Heart left ventricle (tissue), 16 donors: ENCODE measurements at regions not wholly inside any gene's neighbourhood (a gene's known extent, or its start where the extent isn't known, plus 50 kb on each side); places are given as distances from the start of the nearest gene placed in this dataset.

Experiments
- ATAC-seq, 4 donors: fragments of 200-7000 bp; cut with Tn5 transposase; one replicate each; pipeline ENCODE4 v1.9.1; 2020 to 2022; ENCODE audit warnings: moderate library complexity in 4 of 4, mild to moderate bottlenecking in 3 of 4, moderate number of reproducible peaks in 1 of 4
- DNase-seq, 5 donors: peaks; one replicate each; pipeline ENCODE4 v3.0.0-alpha.2; 2020
- H3K27ac ChIP-seq, 12 donors: fragments of 200-600 bp; sonication (generic) in 4 of 12; one replicate each; pipeline versions ENCODE4 v1.5.0 to v1.8.0; 2016 to 2022; ENCODE audit warnings: mild to moderate bottlenecking in 2 of 12
- H3K27me3 ChIP-seq, 9 donors: fragments of 200-600 bp; sonication (generic) in 2 of 9; one replicate each; pipeline versions ENCODE4 v1.5.1 to v1.8.0; 2016 to 2022; ENCODE audit warnings: mild to moderate bottlenecking in 3 of 9
- H3K36me3 ChIP-seq, 9 donors: fragments of 200-600 bp; sonication (generic) in 2 of 9; one replicate each; pipeline versions ENCODE4 v1.5.0 to v1.8.0; 2018 to 2022; ENCODE audit warnings: mild to moderate bottlenecking in 2 of 9
- H3K4me1 ChIP-seq, 12 donors: fragments of 200-600 bp; sonication (generic) in 4 of 12; one replicate each; pipeline versions ENCODE4 v1.5.0 to v1.8.0; 2016 to 2022; ENCODE audit warnings: mild to moderate bottlenecking in 3 of 12
- H3K4me3 ChIP-seq, 12 donors: fragments of 200-600 bp; sonication (generic) in 4 of 12; one replicate each; pipeline versions ENCODE4 v1.5.0 to v1.8.0; 2017 to 2022; ENCODE audit warnings: mild to moderate bottlenecking in 9 of 12, moderate library complexity in 4 of 12
- H3K9me3 ChIP-seq, 12 donors: fragments of 200-600 bp; sonication (generic) in 4 of 12; one replicate each; pipeline versions ENCODE4 v1.5.0 to v1.8.0; 2016 to 2022; ENCODE audit warnings: mild to moderate bottlenecking in 1 of 12
- POLR2A ChIP-seq, 2 donors: fragments of 450-650 bp; IDR thresholded peaks; one replicate each; pipeline ENCODE4 v1.6.1; 2017; ENCODE audit warnings: antibody characterized with exemption in 2 of 2, mild to moderate bottlenecking in 2 of 2, moderate library complexity in 2 of 2
- WGBS, 4 donors: extraction: QIAGEN DNeasy Blood & Tissue Kit in 2 of 4; methylation state at CpG; one replicate each; pipeline versions ENCODE4 v1.1.5 to v1.1.7; 2013 to 2018; 5-methylcytosine and 5-hydroxymethylcytosine counted together
- intact Hi-C, 10 donors: fragments of 100-400 bp; cut with DNase I; formaldehyde crosslinking; loops; one replicate each; pipeline versions ENCODE4 v1.11.1 to v1.14.2; 2022
- TF ChIP-seq, protein P1 (sequence below), 12 donors: fragments of 200-600 bp; sonication (generic) in 4 of 12; IDR thresholded peaks; one replicate each; pipeline versions ENCODE4 v1.5.0 to v1.8.0; 2018 to 2022; ENCODE audit warnings: antibody characterized with exemption in 12 of 12, mild to moderate bottlenecking in 5 of 12
- donor health status: ischemic (EF 13 %, LVEDD 7.1; RV severe dilation, severe dysfunction).
- donor health status: healthy with polysubstance abuse.
- donor health status: DM: no; HTN: yes; CAD: no.
- donor health status: DM: no; HTN: no; CAD: no.
- donor health status: ischemic (EF 25% LVEDD 6.9; RV normal size, moderate dysfunction).
- donor health status: ischemic (EF 25% LVEDD 5.7; RV mildly dilated, moderate dysfunction).
- donor health status: healthy.
- donor health status: DM: yes; HTN: yes; CAD: no.
- donor health status: ischemic (EF 35%, LVEDD 5.7; RV mildly dilated, moderate dysfunction).
- donor health status: nonischemic (EF 11% LVEDD 7.7; RV severe dilation, severe dysfunction).
- donor health status: DM: yes; HTN: yes; CAD: no.
- donor health status: PGD.
- donor health status: ischemic (EF 29% LVEDD 5.4; RV normal size, mild dysfunction).
- donor health status: nonischemic (EF 23%, LVEDD 6.1; RV moderate dilation, normal function).

GRCh38 chr2:139367416-139367815 lies 587.2 kb upstream of the NXPH2 start:
- TF ChIP-seq, protein P1, sequence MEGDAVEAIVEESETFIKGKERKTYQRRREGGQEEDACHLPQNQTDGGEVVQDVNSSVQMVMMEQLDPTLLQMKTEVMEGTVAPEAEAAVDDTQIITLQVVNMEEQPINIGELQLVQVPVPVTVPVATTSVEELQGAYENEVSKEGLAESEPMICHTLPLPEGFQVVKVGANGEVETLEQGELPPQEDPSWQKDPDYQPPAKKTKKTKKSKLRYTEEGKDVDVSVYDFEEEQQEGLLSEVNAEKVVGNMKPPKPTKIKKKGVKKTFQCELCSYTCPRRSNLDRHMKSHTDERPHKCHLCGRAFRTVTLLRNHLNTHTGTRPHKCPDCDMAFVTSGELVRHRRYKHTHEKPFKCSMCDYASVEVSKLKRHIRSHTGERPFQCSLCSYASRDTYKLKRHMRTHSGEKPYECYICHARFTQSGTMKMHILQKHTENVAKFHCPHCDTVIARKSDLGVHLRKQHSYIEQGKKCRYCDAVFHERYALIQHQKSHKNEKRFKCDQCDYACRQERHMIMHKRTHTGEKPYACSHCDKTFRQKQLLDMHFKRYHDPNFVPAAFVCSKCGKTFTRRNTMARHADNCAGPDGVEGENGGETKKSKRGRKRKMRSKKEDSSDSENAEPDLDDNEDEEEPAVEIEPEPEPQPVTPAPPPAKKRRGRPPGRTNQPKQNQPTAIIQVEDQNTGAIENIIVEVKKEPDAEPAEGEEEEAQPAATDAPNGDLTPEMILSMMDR (IDR thresholded peaks at IDR 0.05), result no peak
- TF ChIP-seq POLR2A (IDR thresholded peaks at IDR 0.05), result no peak
- intact Hi-C loops, result no loop called here
- no peak overlapping the region for H3K4me3 ChIP-seq
- DNase-seq (no peak), ATAC-seq (no peak)
- WGBS, 4 donors, result 54 to 63% (median 57%) methylated on average over 6 of the region's 6 CpGs
- peaks cover 0 to 6% (median 0%) of the 10 kb centered on the region in 12 donors for H3K9me3 ChIP-seq
- H3K27ac ChIP-seq, result no peak overlapping the region
- H3K4me1 ChIP-seq, result no peaks in the 10 kb centered on the region
- no peaks in the 10 kb centered on the region for H3K27me3 ChIP-seq
- H3K36me3 ChIP-seq, result no peaks in the 10 kb centered on the region

GRCh38 chr2:139366681-139367080 lies 586.5 kb upstream of the NXPH2 start:
- no peaks in the 10 kb centered on the region for H3K36me3 ChIP-seq
- no peak for DNase-seq
- no peak overlapping the region for H3K27ac ChIP-seq
- intact Hi-C loops, result no loop called here
- 79 to 85% (median 81%) methylated on average over 2 of the region's 2 CpGs for WGBS, 4 donors
- no peak overlapping the region for H3K4me3 ChIP-seq
- no peaks in the 10 kb centered on the region for H3K4me1 ChIP-seq
- no peak for TF ChIP-seq POLR2A (IDR thresholded peaks at IDR 0.05)
- TF ChIP-seq, protein P1 (IDR thresholded peaks at IDR 0.05), result no peak
- no peaks in the 10 kb centered on the region for H3K27me3 ChIP-seq
- H3K9me3 ChIP-seq, result peaks cover 0 to 5% (median 0%) of the 10 kb centered on the region in 12 donors
- no peak for ATAC-seq

DNA sequence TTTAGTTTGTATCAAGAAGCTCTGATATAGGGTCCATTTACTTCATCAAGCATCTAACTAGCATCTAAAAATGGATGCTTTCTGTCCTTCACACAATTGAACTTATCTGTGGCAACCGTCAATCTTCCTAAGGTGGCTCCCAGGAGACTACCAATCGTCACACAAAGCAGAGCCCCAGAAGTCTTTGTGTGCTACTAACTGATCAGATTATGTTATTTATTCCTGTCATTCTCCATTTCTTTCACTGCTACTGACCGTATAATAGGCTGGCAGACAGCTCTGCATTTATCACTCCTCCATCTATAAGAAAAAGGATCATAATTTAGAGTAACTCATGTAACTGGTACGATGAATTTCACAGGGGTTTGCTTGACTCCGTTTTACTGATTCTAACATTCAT lies 585.0 kb upstream of the NXPH2 start:
- 57 to 62% (median 60%) methylated on average over 5 of the region's 5 CpGs for WGBS, 4 donors
- intact Hi-C loops, result no loop called here
- Histone ChIP-seq H3K9me3 (peaks cover 0 to 5% (median 0%) of the 10 kb centered on the region in 12 donors), H3K27ac (no peak overlapping the region), H3K36me3 (no peaks in the 10 kb centered on the region), H3K27me3 (no peaks in the 10 kb centered on the region), H3K4me3 (no peak overlapping the region), H3K4me1 (no peaks in the 10 kb centered on the region)
- DNase-seq, result no peak
- ATAC-seq, result no peak
- TF ChIP-seq POLR2A (IDR thresholded peaks at IDR 0.05), result no peak
- TF ChIP-seq, protein P1 (IDR thresholded peaks at IDR 0.05), result no peak

GRCh38 chr2:139360654-139361053 lies 580.5 kb upstream of the NXPH2 start:
- WGBS, 4 donors, result 66 to 85% (median 72%) methylated on average over 1 of the region's 1 CpG
- no peak for ATAC-seq
- no peak for DNase-seq
- intact Hi-C loops, result no loop called here
- Histone ChIP-seq H3K36me3 (no peaks in the 10 kb centered on the region), H3K9me3 (peaks cover 0 to 5% (median 0%) of the 10 kb centered on the region in 12 donors), H3K27ac (no peak overlapping the region), H3K27me3 (no peaks in the 10 kb centered on the region), H3K4me3 (no peak overlapping the region), H3K4me1 (no peaks in the 10 kb centered on the region)
- TF ChIP-seq, protein P1 (IDR thresholded peaks at IDR 0.05), result no peak
- no peak for TF ChIP-seq POLR2A (IDR thresholded peaks at IDR 0.05)
